ENCODE measurements at regions not wholly inside any gene's neighbourhood (a gene's known extent, or its start where the extent isn't known, plus 50 kb on each side); places are given as distances from the start of the nearest gene placed in this dataset.

DNA sequence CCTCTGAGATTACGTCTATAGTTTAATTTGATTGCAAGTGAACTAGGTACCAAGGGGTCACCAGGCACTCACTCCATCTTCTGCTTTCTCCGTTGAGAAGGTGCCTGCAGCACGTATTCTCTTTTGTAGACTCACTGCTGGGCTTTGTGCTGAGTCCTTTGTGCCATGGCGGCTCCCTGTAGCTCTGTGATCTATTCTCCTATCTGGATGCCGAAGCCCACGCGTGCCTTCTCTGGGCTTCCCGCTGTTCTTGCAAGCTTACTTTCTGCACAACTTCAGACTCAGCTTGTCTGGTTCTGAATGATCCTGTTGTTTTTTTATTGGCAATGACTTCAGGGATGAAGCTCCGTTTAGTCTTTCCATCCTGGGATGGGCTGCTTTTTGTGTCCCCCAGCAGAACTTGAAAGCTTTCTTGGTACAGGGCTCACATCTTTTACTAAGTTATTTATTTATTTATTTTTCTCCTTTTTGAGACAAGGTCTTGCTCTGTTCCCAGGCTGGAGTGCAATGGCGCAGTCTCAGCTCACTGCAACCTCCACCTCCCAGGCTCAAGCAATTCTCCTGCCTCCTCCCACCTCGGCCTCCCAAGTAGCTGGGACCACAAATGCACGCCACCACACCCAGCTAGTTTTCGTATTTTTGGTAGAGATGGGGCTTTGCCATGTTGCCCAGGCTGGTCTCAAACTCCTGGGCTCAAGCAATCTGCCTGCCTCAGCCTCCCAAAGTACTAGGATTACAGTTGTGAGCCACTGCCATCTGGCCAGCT is 100.9 kb upstream of the NKX1-1 start:
- Histone ChIP-seq H4K20me1 (ENCODE audit: insufficient read depth, low read length) (no peaks in the 10 kb centered on the region), H3K36me3 (ENCODE audit: insufficient read depth, low read length) (no peaks in the 10 kb centered on the region), H3K4me3 (ENCODE audit: insufficient read depth, low read length) (no peak overlapping the region), H3K27me3 (ENCODE audit: insufficient read depth, low read length) (peaks cover 4% of the 10 kb centered on the region), H3K9me3 (ENCODE audit: low read depth, low read length) (no peaks in the 10 kb centered on the region), H3K4me2 (ENCODE audit: insufficient read depth, low read length) (no peak overlapping the region), H2AFZ (ENCODE audit: low read length) (no peak overlapping the region), H3K79me2 (ENCODE audit: insufficient read depth, low read length) (no peaks in the 10 kb centered on the region), H3K4me1 (ENCODE audit: insufficient read depth, low read length) (no peaks in the 10 kb centered on the region), H3K27ac (ENCODE audit: low read depth, low read length) (no peak overlapping the region)
- DNase-seq (ENCODE audit: insufficient read length, low spot score, missing footprints): peak; percentile 82
- TF ChIP-seq, protein P1, sequence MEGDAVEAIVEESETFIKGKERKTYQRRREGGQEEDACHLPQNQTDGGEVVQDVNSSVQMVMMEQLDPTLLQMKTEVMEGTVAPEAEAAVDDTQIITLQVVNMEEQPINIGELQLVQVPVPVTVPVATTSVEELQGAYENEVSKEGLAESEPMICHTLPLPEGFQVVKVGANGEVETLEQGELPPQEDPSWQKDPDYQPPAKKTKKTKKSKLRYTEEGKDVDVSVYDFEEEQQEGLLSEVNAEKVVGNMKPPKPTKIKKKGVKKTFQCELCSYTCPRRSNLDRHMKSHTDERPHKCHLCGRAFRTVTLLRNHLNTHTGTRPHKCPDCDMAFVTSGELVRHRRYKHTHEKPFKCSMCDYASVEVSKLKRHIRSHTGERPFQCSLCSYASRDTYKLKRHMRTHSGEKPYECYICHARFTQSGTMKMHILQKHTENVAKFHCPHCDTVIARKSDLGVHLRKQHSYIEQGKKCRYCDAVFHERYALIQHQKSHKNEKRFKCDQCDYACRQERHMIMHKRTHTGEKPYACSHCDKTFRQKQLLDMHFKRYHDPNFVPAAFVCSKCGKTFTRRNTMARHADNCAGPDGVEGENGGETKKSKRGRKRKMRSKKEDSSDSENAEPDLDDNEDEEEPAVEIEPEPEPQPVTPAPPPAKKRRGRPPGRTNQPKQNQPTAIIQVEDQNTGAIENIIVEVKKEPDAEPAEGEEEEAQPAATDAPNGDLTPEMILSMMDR (IDR thresholded peaks at IDR 0.05; ENCODE audit: extremely low read depth, low read depth, low read length): no peak

DNA sequence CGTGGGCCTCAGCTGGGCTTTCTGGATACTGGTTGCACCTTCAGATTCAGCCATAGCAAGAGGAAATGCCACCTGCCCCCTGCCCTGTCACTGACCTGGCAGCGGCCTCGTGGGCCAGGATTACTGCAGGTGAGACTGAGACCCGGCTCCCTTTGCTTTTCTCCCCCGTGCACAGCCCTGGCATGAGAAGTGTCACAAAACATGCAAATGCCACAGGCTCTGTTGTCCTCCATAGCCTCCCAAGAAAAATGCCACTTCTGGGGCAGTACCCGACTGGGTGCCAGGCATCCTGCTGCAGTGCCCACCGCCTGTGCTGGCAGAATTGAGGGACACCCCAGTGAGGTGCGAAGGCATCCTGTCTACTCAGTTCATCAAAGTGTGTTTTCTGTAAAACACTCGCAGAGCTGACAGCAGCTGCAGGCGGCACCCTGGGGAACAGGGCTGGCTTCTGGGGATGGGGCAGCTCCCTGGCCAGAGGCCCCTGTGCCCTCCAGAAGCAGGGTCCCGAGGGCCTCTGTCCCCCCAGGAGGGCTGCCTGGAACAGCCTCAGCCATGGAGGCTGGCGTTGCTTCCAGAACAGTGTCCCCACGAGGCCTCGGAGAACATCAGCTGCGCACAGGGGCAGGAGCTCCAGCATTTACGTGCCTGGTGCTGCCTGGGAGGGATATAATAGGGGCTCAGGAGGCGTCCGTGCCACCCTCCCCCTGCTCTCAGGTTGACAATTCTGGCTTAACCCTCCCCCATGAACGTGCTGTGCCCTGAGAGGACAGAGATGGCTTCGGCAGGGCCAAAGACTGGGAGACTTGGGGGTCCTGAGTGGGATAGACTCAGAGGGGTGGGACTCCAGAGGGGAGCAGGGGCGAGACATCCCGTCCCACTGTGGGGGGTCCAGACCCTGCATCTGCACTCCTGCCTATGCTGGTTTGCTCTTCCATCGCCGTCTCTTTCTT is 99.5 kb upstream of the NKX1-1 start:
- Histone ChIP-seq H3K79me2 (ENCODE audit: insufficient read depth, low read length) (no peaks in the 10 kb centered on the region), H4K20me1 (ENCODE audit: insufficient read depth, low read length) (no peaks in the 10 kb centered on the region), H3K27ac (ENCODE audit: low read depth, low read length) (no peak overlapping the region), H3K27me3 (ENCODE audit: insufficient read depth, low read length) (peaks cover 4% of the 10 kb centered on the region), H3K4me1 (ENCODE audit: insufficient read depth, low read length) (no peaks in the 10 kb centered on the region), H3K9me3 (ENCODE audit: low read depth, low read length) (no peaks in the 10 kb centered on the region), H3K36me3 (ENCODE audit: insufficient read depth, low read length) (no peaks in the 10 kb centered on the region), H3K4me3 (ENCODE audit: insufficient read depth, low read length) (no peak overlapping the region), H2AFZ (ENCODE audit: low read length) (no peak overlapping the region), H3K4me2 (ENCODE audit: insufficient read depth, low read length) (no peak overlapping the region)
- TF ChIP-seq, protein P1 (IDR thresholded peaks at IDR 0.05; ENCODE audit: extremely low read depth, low read depth, low read length): no peak
- peak; percentile 77 for DNase-seq (ENCODE audit: insufficient read length, low spot score, missing footprints)

DNA sequence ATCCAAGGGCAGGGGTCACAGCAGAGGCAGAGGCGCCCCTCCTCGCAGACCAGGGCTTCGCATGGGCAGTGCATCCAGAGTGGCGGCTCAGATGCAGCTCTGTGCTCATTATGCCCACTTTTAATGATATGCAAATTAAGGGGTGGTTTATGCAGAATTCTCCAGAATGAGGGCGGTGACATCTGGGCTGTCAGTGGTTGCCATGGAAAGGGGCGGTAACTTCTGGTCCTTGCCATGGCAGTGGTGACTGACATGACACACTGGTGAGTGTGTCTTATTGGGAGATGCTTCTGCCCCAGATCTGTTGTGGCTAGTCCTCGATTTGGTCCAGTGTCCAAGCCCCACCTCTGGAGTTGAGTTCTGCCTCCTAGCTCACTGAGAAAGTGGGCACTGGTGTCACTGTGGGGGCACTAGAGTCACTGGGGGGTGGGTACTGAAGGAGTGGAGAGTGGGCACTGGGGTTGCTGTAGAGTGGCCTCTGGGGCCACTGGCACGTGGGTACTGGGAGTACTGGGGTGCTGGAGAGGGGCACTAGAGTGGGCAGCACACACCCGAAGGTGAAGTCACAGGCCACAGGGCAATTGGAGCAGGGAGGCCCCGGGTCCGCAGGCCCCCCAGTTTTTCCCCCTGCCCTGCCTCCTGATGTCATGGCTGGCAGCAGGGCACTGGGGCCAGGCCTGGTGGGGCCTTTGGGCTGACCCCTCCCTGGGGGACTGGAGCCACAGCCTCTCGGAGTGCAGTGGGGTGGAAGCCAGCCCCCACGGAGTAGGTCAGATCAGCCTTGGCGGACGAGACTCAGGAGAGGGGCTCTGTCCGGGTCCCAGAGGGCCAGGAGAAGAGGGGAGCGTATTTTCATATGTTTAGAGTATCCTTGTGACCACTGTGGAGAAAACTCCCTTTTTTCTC is 98.6 kb upstream of the NKX1-1 start:
- H4K20me1 ChIP-seq (ENCODE audit: insufficient read depth, low read length): no peaks in the 10 kb centered on the region
- H3K9me3 ChIP-seq (ENCODE audit: low read depth, low read length): no peaks in the 10 kb centered on the region
- H3K4me1 ChIP-seq (ENCODE audit: insufficient read depth, low read length): no peaks in the 10 kb centered on the region
- no peak overlapping the region for H2AFZ ChIP-seq (ENCODE audit: low read length)
- no peak overlapping the region for H3K4me3 ChIP-seq (ENCODE audit: insufficient read depth, low read length)
- H3K27ac ChIP-seq (ENCODE audit: low read depth, low read length): no peak overlapping the region
- peaks cover 4% of the 10 kb centered on the region for H3K27me3 ChIP-seq (ENCODE audit: insufficient read depth, low read length)
- H3K79me2 ChIP-seq (ENCODE audit: insufficient read depth, low read length): no peaks in the 10 kb centered on the region
- peak; percentile 90 for DNase-seq (ENCODE audit: insufficient read length, low spot score, missing footprints)
- TF ChIP-seq, protein P1 (IDR thresholded peaks at IDR 0.05; ENCODE audit: extremely low read depth, low read depth, low read length): no peak
- H3K4me2 ChIP-seq (ENCODE audit: insufficient read depth, low read length): no peak overlapping the region
- no peaks in the 10 kb centered on the region for H3K36me3 ChIP-seq (ENCODE audit: insufficient read depth, low read length)

Measured in osteoblast (primary cell).